ENCODE measurements at regions not wholly inside any gene's neighbourhood (a gene's known extent, or its start where the extent isn't known, plus 50 kb on each side); places are given as distances from the start of the nearest gene placed in this dataset.

- no peak overlapping the region for H3K4me2 ChIP-seq (ENCODE audit: low read depth, low read length, poor library complexity, severe bottlenecking)
Observed at GRCh38 chr5:171585981-171586380, 166.5 kb downstream of the FGF18 start.

DNA sequence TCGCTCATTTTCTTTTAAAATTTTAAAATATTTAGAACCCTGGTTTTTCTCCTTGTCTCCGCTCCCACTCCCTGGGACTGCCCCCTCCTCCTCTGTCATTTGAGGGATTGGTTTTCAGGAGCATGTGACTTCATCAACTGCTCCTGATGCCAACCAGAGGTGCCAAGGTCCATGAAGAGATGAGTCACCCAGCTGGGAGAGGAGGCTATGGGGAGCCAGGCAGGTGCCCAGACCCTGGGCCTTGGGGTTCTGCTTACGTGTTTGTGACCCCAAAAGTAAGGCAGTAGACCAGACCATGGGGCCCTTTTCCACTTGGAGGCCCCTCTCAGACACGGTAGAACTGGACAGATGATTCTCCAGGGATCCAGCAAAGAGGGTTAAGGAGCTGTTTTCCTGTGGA lies 167.0 kb downstream of the FGF18 start:
- no peaks in the 10 kb centered on the region for H4K20me1 ChIP-seq (ENCODE audit: low read depth, low read length)
- H2AFZ ChIP-seq (ENCODE audit: low read depth, low read length, severe bottlenecking): no peak overlapping the region
- no peak overlapping the region for H3K4me2 ChIP-seq (ENCODE audit: low read depth, low read length, poor library complexity, severe bottlenecking)
- no peak overlapping the region for H3K27ac ChIP-seq (ENCODE audit: low read depth, low read length)
- no peaks in the 10 kb centered on the region for H3F3A ChIP-seq (ENCODE audit: insufficient read depth)
- H3K9me3 ChIP-seq (ENCODE audit: insufficient read depth, low read length): no peaks in the 10 kb centered on the region
- H3K79me2 ChIP-seq (ENCODE audit: insufficient read depth, low read length): no peaks in the 10 kb centered on the region
- TF ChIP-seq, protein P1, sequence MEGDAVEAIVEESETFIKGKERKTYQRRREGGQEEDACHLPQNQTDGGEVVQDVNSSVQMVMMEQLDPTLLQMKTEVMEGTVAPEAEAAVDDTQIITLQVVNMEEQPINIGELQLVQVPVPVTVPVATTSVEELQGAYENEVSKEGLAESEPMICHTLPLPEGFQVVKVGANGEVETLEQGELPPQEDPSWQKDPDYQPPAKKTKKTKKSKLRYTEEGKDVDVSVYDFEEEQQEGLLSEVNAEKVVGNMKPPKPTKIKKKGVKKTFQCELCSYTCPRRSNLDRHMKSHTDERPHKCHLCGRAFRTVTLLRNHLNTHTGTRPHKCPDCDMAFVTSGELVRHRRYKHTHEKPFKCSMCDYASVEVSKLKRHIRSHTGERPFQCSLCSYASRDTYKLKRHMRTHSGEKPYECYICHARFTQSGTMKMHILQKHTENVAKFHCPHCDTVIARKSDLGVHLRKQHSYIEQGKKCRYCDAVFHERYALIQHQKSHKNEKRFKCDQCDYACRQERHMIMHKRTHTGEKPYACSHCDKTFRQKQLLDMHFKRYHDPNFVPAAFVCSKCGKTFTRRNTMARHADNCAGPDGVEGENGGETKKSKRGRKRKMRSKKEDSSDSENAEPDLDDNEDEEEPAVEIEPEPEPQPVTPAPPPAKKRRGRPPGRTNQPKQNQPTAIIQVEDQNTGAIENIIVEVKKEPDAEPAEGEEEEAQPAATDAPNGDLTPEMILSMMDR (IDR thresholded peaks at IDR 0.05; ENCODE audit: insufficient read depth, low read length, poor library complexity, severe bottlenecking): no peak
- TF ChIP-seq EZH2phosphoT487 (conservative IDR thresholded peaks at IDR 0.05; ENCODE audit: low read length): no peak
- no peaks in the 10 kb centered on the region for H3K27me3 ChIP-seq (ENCODE audit: low read length)
- H3K9ac ChIP-seq (ENCODE audit: low read length): no peak overlapping the region
- H3K9me2 ChIP-seq (replicated peaks; ENCODE audit: insufficient read depth, low read length): no peaks in the 10 kb centered on the region
- H3K36me3 ChIP-seq (ENCODE audit: low read length): no peaks in the 10 kb centered on the region
- H3K4me3 ChIP-seq (ENCODE audit: insufficient read depth, low read length, poor library complexity, severe bottlenecking): no peak overlapping the region

More at GRCh38 chr5:171585981-171586380, 166.5 kb downstream of the FGF18 start:
- no peaks in the 10 kb centered on the region for H3K79me2 ChIP-seq (ENCODE audit: insufficient read depth, low read length)
- H3F3A ChIP-seq (ENCODE audit: insufficient read depth): no peaks in the 10 kb centered on the region
- TF ChIP-seq, protein P1 (IDR thresholded peaks at IDR 0.05; ENCODE audit: insufficient read depth, low read length, poor library complexity, severe bottlenecking): no peak
- TF ChIP-seq EZH2phosphoT487 (conservative IDR thresholded peaks at IDR 0.05; ENCODE audit: low read length): no peak
- H3K4me3 ChIP-seq (ENCODE audit: insufficient read depth, low read length, poor library complexity, severe bottlenecking): no peak overlapping the region
- no peaks in the 10 kb centered on the region for H3K36me3 ChIP-seq (ENCODE audit: low read length)
- H3K9me2 ChIP-seq (replicated peaks; ENCODE audit: insufficient read depth, low read length): no peaks in the 10 kb centered on the region
- H3K27ac ChIP-seq (ENCODE audit: low read depth, low read length): no peak overlapping the region
- no peaks in the 10 kb centered on the region for H3K9me3 ChIP-seq (ENCODE audit: insufficient read depth, low read length)
- H3K27me3 ChIP-seq (ENCODE audit: low read length): no peaks in the 10 kb centered on the region
- H4K20me1 ChIP-seq (ENCODE audit: low read depth, low read length): no peaks in the 10 kb centered on the region
- H2AFZ ChIP-seq (ENCODE audit: low read depth, low read length, severe bottlenecking): no peak overlapping the region
- H3K9ac ChIP-seq (ENCODE audit: low read length): no peak overlapping the region

GRCh38 chr5:171588046-171588445 lies 168.6 kb downstream of the FGF18 start:
- TF ChIP-seq, protein P1 (IDR thresholded peaks at IDR 0.05; ENCODE audit: insufficient read depth, low read length, poor library complexity, severe bottlenecking): no peak
- no peak for TF ChIP-seq EZH2phosphoT487 (conservative IDR thresholded peaks at IDR 0.05; ENCODE audit: low read length)
- Histone ChIP-seq H3K4me3 (ENCODE audit: insufficient read depth, low read length, poor library complexity, severe bottlenecking) (no peak overlapping the region), H3K4me2 (ENCODE audit: low read depth, low read length, poor library complexity, severe bottlenecking) (no peak overlapping the region), H4K20me1 (ENCODE audit: low read depth, low read length) (no peaks in the 10 kb centered on the region), H3K27ac (ENCODE audit: low read depth, low read length) (no peak overlapping the region), H3K27me3 (ENCODE audit: low read length) (no peaks in the 10 kb centered on the region), H3K9ac (ENCODE audit: low read length) (no peak overlapping the region), H3K9me3 (ENCODE audit: insufficient read depth, low read length) (no peaks in the 10 kb centered on the region), H3K9me2 (replicated peaks; ENCODE audit: insufficient read depth, low read length) (no peaks in the 10 kb centered on the region), H3K36me3 (ENCODE audit: low read length) (no peaks in the 10 kb centered on the region), H2AFZ (ENCODE audit: low read depth, low read length, severe bottlenecking) (no peak overlapping the region), H3F3A (ENCODE audit: insufficient read depth) (no peaks in the 10 kb centered on the region), H3K79me2 (ENCODE audit: insufficient read depth, low read length) (no peaks in the 10 kb centered on the region)
